ENCODE measurements at regions not wholly inside any gene's neighbourhood (a gene's known extent, or its start where the extent isn't known, plus 50 kb on each side); places are given as distances from the start of the nearest gene placed in this dataset.

DNA sequence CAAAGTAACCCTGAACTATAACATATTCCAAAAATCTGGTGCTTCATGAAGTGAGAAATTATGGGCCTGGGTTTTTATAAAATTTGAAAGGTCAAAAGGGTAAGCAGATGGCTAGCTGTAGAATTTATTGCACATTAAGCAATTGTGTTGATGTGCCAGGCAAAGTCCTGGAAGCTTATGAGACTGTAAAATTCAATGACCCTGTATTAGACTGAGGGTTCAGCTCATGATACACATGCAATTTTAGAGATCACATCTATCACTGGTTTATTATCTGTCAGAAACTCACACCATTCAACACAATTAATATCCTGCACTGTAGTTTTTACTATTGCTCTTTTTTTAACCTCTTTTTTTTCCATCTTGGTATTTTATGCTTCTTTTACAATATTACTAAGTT lies 1162.6 kb upstream of the SLC39A10 start:
- no peaks in the 10 kb centered on the region for H3K4me1 ChIP-seq
- TF ChIP-seq, protein P1, sequence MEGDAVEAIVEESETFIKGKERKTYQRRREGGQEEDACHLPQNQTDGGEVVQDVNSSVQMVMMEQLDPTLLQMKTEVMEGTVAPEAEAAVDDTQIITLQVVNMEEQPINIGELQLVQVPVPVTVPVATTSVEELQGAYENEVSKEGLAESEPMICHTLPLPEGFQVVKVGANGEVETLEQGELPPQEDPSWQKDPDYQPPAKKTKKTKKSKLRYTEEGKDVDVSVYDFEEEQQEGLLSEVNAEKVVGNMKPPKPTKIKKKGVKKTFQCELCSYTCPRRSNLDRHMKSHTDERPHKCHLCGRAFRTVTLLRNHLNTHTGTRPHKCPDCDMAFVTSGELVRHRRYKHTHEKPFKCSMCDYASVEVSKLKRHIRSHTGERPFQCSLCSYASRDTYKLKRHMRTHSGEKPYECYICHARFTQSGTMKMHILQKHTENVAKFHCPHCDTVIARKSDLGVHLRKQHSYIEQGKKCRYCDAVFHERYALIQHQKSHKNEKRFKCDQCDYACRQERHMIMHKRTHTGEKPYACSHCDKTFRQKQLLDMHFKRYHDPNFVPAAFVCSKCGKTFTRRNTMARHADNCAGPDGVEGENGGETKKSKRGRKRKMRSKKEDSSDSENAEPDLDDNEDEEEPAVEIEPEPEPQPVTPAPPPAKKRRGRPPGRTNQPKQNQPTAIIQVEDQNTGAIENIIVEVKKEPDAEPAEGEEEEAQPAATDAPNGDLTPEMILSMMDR (IDR thresholded peaks at IDR 0.05): no peak
- TF ChIP-seq POLR2A (IDR thresholded peaks at IDR 0.05): no peak
- no peaks in the 10 kb centered on the region for H3K36me3 ChIP-seq
- intact Hi-C loops (cut with DNase I): no loop called here
- peaks cover 4% of the 10 kb centered on the region for H3K9me3 ChIP-seq
- DNase-seq: no peak
- no peak overlapping the region for H3K4me3 ChIP-seq (replicated peaks in 1 of 3)
- H3K27me3 ChIP-seq: no peaks in the 10 kb centered on the region
- no peak overlapping the region for H3K27ac ChIP-seq

- intact Hi-C loops (cut with DNase I): no loop called here
- Histone ChIP-seq H3K4me3 (replicated peaks in 1 of 3) (no peak overlapping the region), H3K4me1 (no peaks in the 10 kb centered on the region), H3K27me3 (no peaks in the 10 kb centered on the region), H3K27ac (no peak overlapping the region), H3K36me3 (no peaks in the 10 kb centered on the region), H3K9me3 (no peaks in the 10 kb centered on the region)
- TF ChIP-seq, protein P1 (IDR thresholded peaks at IDR 0.05): no peak
- no peak for TF ChIP-seq POLR2A (IDR thresholded peaks at IDR 0.05)
- 78 to 81% methylated on average over 2 of the region's 2 CpGs for WGBS, 2 donors
- DNase-seq: no peak
Observed at GRCh38 chr2:194491409-194492115, 1165.5 kb upstream of the SLC39A10 start.

GRCh38 chr2:194486326-194486725 lies 1170.7 kb upstream of the SLC39A10 start:
- TF ChIP-seq, protein P1 (IDR thresholded peaks at IDR 0.05): no peak
- TF ChIP-seq POLR2A (IDR thresholded peaks at IDR 0.05): no peak
- H3K27ac ChIP-seq: no peak overlapping the region
- no peaks in the 10 kb centered on the region for H3K4me1 ChIP-seq
- no peaks in the 10 kb centered on the region for H3K36me3 ChIP-seq
- no peaks in the 10 kb centered on the region for H3K9me3 ChIP-seq
- DNase-seq: no peak
- no peaks in the 10 kb centered on the region for H3K27me3 ChIP-seq
- intact Hi-C loops (cut with DNase I): no loop called here
- no peak overlapping the region for H3K4me3 ChIP-seq (replicated peaks in 1 of 3)
- WGBS, 2 donors: 78 to 88% methylated on average over 4 of the region's 4 CpGs

- TF ChIP-seq, protein P1 (IDR thresholded peaks at IDR 0.05): no peak
- no peak for TF ChIP-seq POLR2A (IDR thresholded peaks at IDR 0.05)
- no peak overlapping the region for H3K27ac ChIP-seq
- H3K4me3 ChIP-seq (replicated peaks in 1 of 3): no peak overlapping the region
- H3K9me3 ChIP-seq: no peaks in the 10 kb centered on the region
- no peaks in the 10 kb centered on the region for H3K27me3 ChIP-seq
- H3K36me3 ChIP-seq: no peaks in the 10 kb centered on the region
- no peaks in the 10 kb centered on the region for H3K4me1 ChIP-seq
- 39 to 42% methylated on average over 1 of the region's 1 CpG for WGBS, 2 donors
- intact Hi-C loops (cut with DNase I): no loop called here
- DNase-seq: no peak
Observed at GRCh38 chr2:194483041-194483440, 1174.0 kb upstream of the SLC39A10 start.

- H3K4me3 ChIP-seq (replicated peaks in 1 of 3): no peak overlapping the region
- no peak overlapping the region for H3K27ac ChIP-seq
- no peaks in the 10 kb centered on the region for H3K36me3 ChIP-seq
- WGBS, 2 donors: 72 to 82% methylated on average over 3 of the region's 3 CpGs
- H3K9me3 ChIP-seq: no peaks in the 10 kb centered on the region
- no peaks in the 10 kb centered on the region for H3K27me3 ChIP-seq
- TF ChIP-seq POLR2A (IDR thresholded peaks at IDR 0.05): no peak
- TF ChIP-seq, protein P1 (IDR thresholded peaks at IDR 0.05): no peak
- DNase-seq: no peak
- intact Hi-C loops (cut with DNase I): no loop called here
- H3K4me1 ChIP-seq: no peaks in the 10 kb centered on the region
Observed at GRCh38 chr2:194465641-194466040, 1191.4 kb upstream of the SLC39A10 start.
